ENCODE measurements at regions not wholly inside any gene's neighbourhood (a gene's known extent, or its start where the extent isn't known, plus 50 kb on each side); places are given as distances from the start of the nearest gene placed in this dataset.

- no peak for DNase-seq
- Histone ChIP-seq H3K27me3 (ENCODE audit: insufficient read depth in 3 of 3, low read length in 2 of 3) (no peaks in the 10 kb centered on the region), H3K36me3 (ENCODE audit: insufficient read depth in 1 of 2, low read depth in 1 of 2) (no peaks in the 10 kb centered on the region), H3K4me1 (no peaks in the 10 kb centered on the region), H3K9me3 (no peaks in the 10 kb centered on the region), H3K27ac (no peak overlapping the region), H3K4me3 (no peak overlapping the region)
- ATAC-seq, result no peak
- WGBS, 3 donors, result 56 to 66% (median 62%) methylated on average over 3 of the region's 3 CpGs
- intact Hi-C loops (cut with DNase I), result no loop called here
- TF ChIP-seq, protein P1, sequence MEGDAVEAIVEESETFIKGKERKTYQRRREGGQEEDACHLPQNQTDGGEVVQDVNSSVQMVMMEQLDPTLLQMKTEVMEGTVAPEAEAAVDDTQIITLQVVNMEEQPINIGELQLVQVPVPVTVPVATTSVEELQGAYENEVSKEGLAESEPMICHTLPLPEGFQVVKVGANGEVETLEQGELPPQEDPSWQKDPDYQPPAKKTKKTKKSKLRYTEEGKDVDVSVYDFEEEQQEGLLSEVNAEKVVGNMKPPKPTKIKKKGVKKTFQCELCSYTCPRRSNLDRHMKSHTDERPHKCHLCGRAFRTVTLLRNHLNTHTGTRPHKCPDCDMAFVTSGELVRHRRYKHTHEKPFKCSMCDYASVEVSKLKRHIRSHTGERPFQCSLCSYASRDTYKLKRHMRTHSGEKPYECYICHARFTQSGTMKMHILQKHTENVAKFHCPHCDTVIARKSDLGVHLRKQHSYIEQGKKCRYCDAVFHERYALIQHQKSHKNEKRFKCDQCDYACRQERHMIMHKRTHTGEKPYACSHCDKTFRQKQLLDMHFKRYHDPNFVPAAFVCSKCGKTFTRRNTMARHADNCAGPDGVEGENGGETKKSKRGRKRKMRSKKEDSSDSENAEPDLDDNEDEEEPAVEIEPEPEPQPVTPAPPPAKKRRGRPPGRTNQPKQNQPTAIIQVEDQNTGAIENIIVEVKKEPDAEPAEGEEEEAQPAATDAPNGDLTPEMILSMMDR (IDR thresholded peaks at IDR 0.05), result no peak
These were observed 99.9 kb upstream of the CPEB2 start for GRCh38 chr4:14902342-14902741.

DNA sequence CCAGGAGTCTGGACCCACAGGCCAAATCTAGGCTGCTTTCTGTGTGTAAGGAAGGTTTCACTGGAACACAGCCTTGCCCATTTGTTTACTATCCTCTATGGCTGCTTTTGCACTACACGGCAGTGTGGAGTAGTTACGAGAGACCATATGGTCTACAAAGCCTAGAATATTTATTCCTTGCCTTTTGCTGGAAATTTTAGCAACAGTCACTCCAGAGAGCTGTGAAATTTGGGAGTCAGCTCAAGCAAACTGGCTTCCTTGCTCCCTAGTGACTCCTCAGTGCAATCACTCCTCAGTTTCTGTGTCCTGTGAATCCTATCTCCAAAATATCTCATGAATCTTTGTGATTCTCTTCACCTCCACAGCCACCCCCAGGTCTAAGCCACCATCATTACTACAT lies 99.0 kb upstream of the CPEB2 start:
- H3K4me3 ChIP-seq, result no peak overlapping the region
- H3K4me1 ChIP-seq, result no peaks in the 10 kb centered on the region
- intact Hi-C loops (cut with DNase I), result no loop called here
- no peaks in the 10 kb centered on the region for H3K9me3 ChIP-seq
- TF ChIP-seq, protein P1 (IDR thresholded peaks at IDR 0.05), result no peak
- WGBS, 3 donors, result 60 to 68% (median 63%) methylated on average over 2 of the region's 2 CpGs
- DNase-seq, result no peak
- H3K36me3 ChIP-seq (ENCODE audit: insufficient read depth in 1 of 2, low read depth in 1 of 2), result no peaks in the 10 kb centered on the region
- no peaks in the 10 kb centered on the region for H3K27me3 ChIP-seq (ENCODE audit: insufficient read depth in 3 of 3, low read length in 2 of 3)
- H3K27ac ChIP-seq, result no peak overlapping the region
- no peak for ATAC-seq

- TF ChIP-seq, protein P1 (IDR thresholded peaks at IDR 0.05), result no peak
- ATAC-seq, result no peak
These were observed 95.5 kb upstream of the CPEB2 start for GRCh38 chr4:14906805-14907204.

DNA sequence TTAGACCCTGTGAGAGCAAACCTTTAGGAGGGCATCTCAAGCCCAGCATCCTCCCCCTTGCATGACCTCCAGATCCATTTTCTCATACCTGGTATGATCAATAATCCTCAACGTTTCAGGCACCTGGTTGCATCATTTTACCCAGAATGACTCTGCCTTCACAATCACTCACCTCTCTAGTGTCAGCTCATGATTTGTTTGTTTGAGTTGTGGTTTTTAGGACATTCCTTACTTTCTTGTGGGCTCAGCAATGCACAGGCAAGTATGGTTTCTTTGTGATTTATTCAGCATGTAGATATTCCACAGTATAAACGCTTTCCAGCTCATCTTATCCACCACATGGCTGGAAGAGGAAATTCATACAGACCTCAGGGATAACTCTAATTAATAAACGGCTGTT lies 93.6 kb upstream of the CPEB2 start:
- H3K4me1 ChIP-seq, result no peaks in the 10 kb centered on the region
- no peaks in the 10 kb centered on the region for H3K9me3 ChIP-seq
- no peaks in the 10 kb centered on the region for H3K27me3 ChIP-seq (ENCODE audit: insufficient read depth in 3 of 3, low read length in 2 of 3)
- 55 to 63% (median 58%) methylated on average over 3 of the region's 3 CpGs for WGBS, 3 donors
- H3K27ac ChIP-seq, result no peak overlapping the region
- TF ChIP-seq, protein P1 (IDR thresholded peaks at IDR 0.05), result no peak
- DNase-seq (no peak), ATAC-seq (no peak)
- intact Hi-C loops (cut with DNase I), result no loop called here
- no peaks in the 10 kb centered on the region for H3K36me3 ChIP-seq (ENCODE audit: insufficient read depth in 1 of 2, low read depth in 1 of 2)
- H3K4me3 ChIP-seq, result no peak overlapping the region

More at GRCh38 chr4:14906805-14907204, 95.5 kb upstream of the CPEB2 start:
- no peak overlapping the region for H3K4me3 ChIP-seq
- intact Hi-C loops (cut with DNase I), result no loop called here
- no peaks in the 10 kb centered on the region for H3K9me3 ChIP-seq
- H3K4me1 ChIP-seq, result no peaks in the 10 kb centered on the region
- no peak for DNase-seq
- no peaks in the 10 kb centered on the region for H3K36me3 ChIP-seq (ENCODE audit: insufficient read depth in 1 of 2, low read depth in 1 of 2)
- no peak overlapping the region for H3K27ac ChIP-seq
- H3K27me3 ChIP-seq (ENCODE audit: insufficient read depth in 3 of 3, low read length in 2 of 3), result no peaks in the 10 kb centered on the region

- H3K9me3 ChIP-seq, result no peaks in the 10 kb centered on the region
- intact Hi-C loops (cut with DNase I), result no loop called here
- ATAC-seq (no peak), DNase-seq (no peak)
- H3K36me3 ChIP-seq (ENCODE audit: insufficient read depth in 1 of 2, low read depth in 1 of 2), result no peaks in the 10 kb centered on the region
- H3K27ac ChIP-seq, result no peak overlapping the region
- TF ChIP-seq, protein P1 (IDR thresholded peaks at IDR 0.05), result no peak
- WGBS, 3 donors, result 73 to 83% (median 81%) methylated on average over 5 of the region's 5 CpGs
- no peaks in the 10 kb centered on the region for H3K4me1 ChIP-seq
- no peak overlapping the region for H3K4me3 ChIP-seq
- H3K27me3 ChIP-seq (ENCODE audit: insufficient read depth in 3 of 3, low read length in 2 of 3), result no peaks in the 10 kb centered on the region
These were observed 91.9 kb upstream of the CPEB2 start for GRCh38 chr4:14910411-14910810.
